Astrocyte (in vitro differentiated cells and primary cell): ENCODE measurements at regions not wholly inside any gene's neighbourhood (a gene's known extent, or its start where the extent isn't known, plus 50 kb on each side); places are given as distances from the start of the nearest gene placed in this dataset.

ENCODE experiments used
- DNase-seq: peaks from one replicate; pipeline ENCODE4 v3.0.0-alpha.2; 2010; ENCODE audit warnings: low read depth
- FAIRE-seq: peaks from 2 replicates; lab custom pipeline; 2011; peaks lifted over from hg19 to GRCh38; lab: Jason Lieb, UNC
- H2AFZ ChIP-seq: 2 replicates; pipeline ENCODE4 v1.6.0; 2012; ENCODE audit warnings: low read depth, low read length, inconsistent platforms
- H3K27ac ChIP-seq: 2 replicates; pipeline ENCODE4 v1.5.1; 2011; ENCODE audit warnings: low read depth, low read length, inconsistent platforms
- H3K27me3 ChIP-seq: 2 replicates; pipeline ENCODE4 v1.6.0; 2011; ENCODE audit warnings: low read length, inconsistent platforms; ENCODE audit not compliant: insufficient read depth
- H3K36me3 ChIP-seq: 2 replicates; pipeline ENCODE4 v1.5.1; 2011; ENCODE audit warnings: low read length, inconsistent platforms; ENCODE audit not compliant: insufficient read depth
- H3K4me1 ChIP-seq: 2 replicates; pipeline ENCODE4 v1.5.1; 2011; ENCODE audit warnings: low read length, inconsistent platforms; ENCODE audit not compliant: insufficient read depth
- H3K4me2 ChIP-seq: 2 replicates; pipeline ENCODE4 v1.6.0; 2012; ENCODE audit warnings: low read length, inconsistent platforms
- H3K4me3 ChIP-seq: 2 replicates; pipeline ENCODE4 v1.5.1; 2011; ENCODE audit warnings: low read depth, mild to moderate bottlenecking, low read length, inconsistent platforms; ENCODE audit not compliant: insufficient read depth
- H3K79me2 ChIP-seq: 2 replicates; pipeline ENCODE4 v1.6.0; 2012; ENCODE audit warnings: mild to moderate bottlenecking, low read length, inconsistent platforms; ENCODE audit not compliant: insufficient read depth
- H3K9ac ChIP-seq: 2 replicates; pipeline ENCODE4 v1.6.0; 2012; ENCODE audit warnings: mild to moderate bottlenecking, low read length, inconsistent platforms
- H3K9me3 ChIP-seq: 2 replicates; pipeline ENCODE4 v1.5.1; 2012; ENCODE audit warnings: low read depth, mild to moderate bottlenecking, low read length, inconsistent platforms; ENCODE audit not compliant: insufficient read depth
- H4K20me1 ChIP-seq: 2 replicates; pipeline ENCODE4 v1.6.0; 2012; ENCODE audit warnings: low read length, inconsistent platforms; ENCODE audit not compliant: insufficient read depth
- H3K27ac Mint-ChIP-seq: one replicate; pipeline ENCODE4 v1.8.0; 2021; ENCODE audit warnings: mild to moderate bottlenecking, mixed read lengths; ENCODE audit not compliant: unreplicated experiment
- H3K27me3 Mint-ChIP-seq: one replicate; pipeline ENCODE4 v1.8.0; 2021; ENCODE audit warnings: low read depth, mixed read lengths; ENCODE audit not compliant: unreplicated experiment
- H3K36me3 Mint-ChIP-seq: one replicate; pipeline ENCODE4 v1.8.0; 2021; ENCODE audit warnings: low read depth, mixed read lengths; ENCODE audit not compliant: unreplicated experiment
- H3K4me1 Mint-ChIP-seq: one replicate; pipeline ENCODE4 v1.8.0; 2021; ENCODE audit warnings: low read depth, mixed read lengths; ENCODE audit not compliant: unreplicated experiment
- H3K4me3 Mint-ChIP-seq: one replicate; pipeline ENCODE4 v1.8.0; 2021; ENCODE audit warnings: mild to moderate bottlenecking, moderate library complexity, mixed read lengths; ENCODE audit not compliant: unreplicated experiment
- H3K9me3 Mint-ChIP-seq: one replicate; pipeline ENCODE4 v1.8.0; 2021; ENCODE audit warnings: mild to moderate bottlenecking, mixed read lengths; ENCODE audit not compliant: unreplicated experiment
- CTCF ChIP-seq: IDR thresholded peaks from 2 replicates; pipeline ENCODE4 v1.5.1; 2011; ENCODE audit warnings: low read depth, mild to moderate bottlenecking, inconsistent platforms, low read length, moderate library complexity; ENCODE audit not compliant: insufficient read depth
- EZH2 ChIP-seq: IDR thresholded peaks from 2 replicates; pipeline ENCODE4 v1.6.1; 2012; ENCODE audit warnings: mild to moderate bottlenecking, low read length, inconsistent platforms; ENCODE audit not compliant: insufficient read depth

GRCh38 chr1:195965475-195965874 lies 642.8 kb downstream of the KCNT2 start:
- H3K9me3 Mint-ChIP-seq: no peaks in the 10 kb centered on the region
- FAIRE-seq: no peak
- no peak for TF ChIP-seq CTCF
- TF ChIP-seq EZH2: no peak
- H3K4me1 Mint-ChIP-seq: no peaks in the 10 kb centered on the region
- no peak overlapping the region for H3K4me3 ChIP-seq
- no peak overlapping the region for H3K4me2 ChIP-seq
- no peaks in the 10 kb centered on the region for H3K27me3 ChIP-seq
- H3K36me3 ChIP-seq: no peaks in the 10 kb centered on the region
- no peaks in the 10 kb centered on the region for H3K36me3 Mint-ChIP-seq
- H3K4me3 Mint-ChIP-seq: no peak overlapping the region
- no peaks in the 10 kb centered on the region for H3K4me1 ChIP-seq
- no peak overlapping the region for H3K9ac ChIP-seq
- no peak for DNase-seq
- H4K20me1 ChIP-seq: no peaks in the 10 kb centered on the region
- no peaks in the 10 kb centered on the region for H3K79me2 ChIP-seq
- no peak overlapping the region for H3K27ac ChIP-seq
- H3K27me3 Mint-ChIP-seq: no peaks in the 10 kb centered on the region
- peaks cover 3% of the 10 kb centered on the region for H3K9me3 ChIP-seq
- H3K27ac Mint-ChIP-seq: no peak overlapping the region
- H2AFZ ChIP-seq: no peak overlapping the region

GRCh38 chr1:195965036-195965435 lies 643.2 kb downstream of the KCNT2 start:
- TF ChIP-seq CTCF (no peak), EZH2 (no peak)
- FAIRE-seq: no peak

GRCh38 chr1:195964516-195964915 lies 643.7 kb downstream of the KCNT2 start:
- Histone ChIP-seq H3K4me2 (no peak overlapping the region), H3K36me3 (no peaks in the 10 kb centered on the region), H3K79me2 (no peaks in the 10 kb centered on the region), H4K20me1 (no peaks in the 10 kb centered on the region), H3K27me3 (no peaks in the 10 kb centered on the region), H3K9ac (no peak overlapping the region), H2AFZ (no peak overlapping the region), H3K4me1 (no peaks in the 10 kb centered on the region), H3K27ac (no peak overlapping the region), H3K9me3 (peaks cover 3% of the 10 kb centered on the region), H3K4me3 (no peak overlapping the region)
- Mint-ChIP-seq H3K4me1 (no peaks in the 10 kb centered on the region), H3K27me3 (no peaks in the 10 kb centered on the region), H3K27ac (no peak overlapping the region), H3K36me3 (no peaks in the 10 kb centered on the region), H3K9me3 (no peaks in the 10 kb centered on the region), H3K4me3 (no peak overlapping the region)
- TF ChIP-seq EZH2 (no peak), CTCF (no peak)
- no peak for DNase-seq
- no peak for FAIRE-seq

More at GRCh38 chr1:195965036-195965435, 643.2 kb downstream of the KCNT2 start:
- H4K20me1 ChIP-seq: no peaks in the 10 kb centered on the region
- no peaks in the 10 kb centered on the region for H3K36me3 ChIP-seq
- no peak overlapping the region for H3K4me3 ChIP-seq
- H3K4me2 ChIP-seq: no peak overlapping the region
- no peak for DNase-seq
- no peaks in the 10 kb centered on the region for H3K79me2 ChIP-seq
- peaks cover 3% of the 10 kb centered on the region for H3K9me3 ChIP-seq
- Mint-ChIP-seq H3K27me3 (no peaks in the 10 kb centered on the region), H3K4me3 (no peak overlapping the region), H3K9me3 (no peaks in the 10 kb centered on the region), H3K4me1 (no peaks in the 10 kb centered on the region), H3K27ac (no peak overlapping the region), H3K36me3 (no peaks in the 10 kb centered on the region)
- no peak overlapping the region for H3K9ac ChIP-seq
- H3K4me1 ChIP-seq: no peaks in the 10 kb centered on the region
- H3K27me3 ChIP-seq: no peaks in the 10 kb centered on the region
- no peak overlapping the region for H2AFZ ChIP-seq
- H3K27ac ChIP-seq: no peak overlapping the region
